OCI-LY3 (cell line): ENCODE measurements at regions not wholly inside any gene's neighbourhood (a gene's known extent, or its start where the extent isn't known, plus 50 kb on each side); places are given as distances from the start of the nearest gene placed in this dataset.

ENCODE experiments used
- EZH2phosphoT487 ChIP-seq: fragments of 200-600 bp; shearing (Covaris generic); IDR thresholded peaks from 2 replicates; pipeline ENCODE4 v1.6.1; 2018; ENCODE audit warnings: antibody characterized with exemption, mixed run types, low read depth
- TF ChIP-seq, protein P1 (sequence below): fragments of 200-600, 300-600 bp; sonication (generic); IDR thresholded peaks from 2 replicates; pipeline ENCODE4 v1.5.1; 2014; ENCODE audit warnings: antibody characterized with exemption, low read length, low read depth

DNA sequence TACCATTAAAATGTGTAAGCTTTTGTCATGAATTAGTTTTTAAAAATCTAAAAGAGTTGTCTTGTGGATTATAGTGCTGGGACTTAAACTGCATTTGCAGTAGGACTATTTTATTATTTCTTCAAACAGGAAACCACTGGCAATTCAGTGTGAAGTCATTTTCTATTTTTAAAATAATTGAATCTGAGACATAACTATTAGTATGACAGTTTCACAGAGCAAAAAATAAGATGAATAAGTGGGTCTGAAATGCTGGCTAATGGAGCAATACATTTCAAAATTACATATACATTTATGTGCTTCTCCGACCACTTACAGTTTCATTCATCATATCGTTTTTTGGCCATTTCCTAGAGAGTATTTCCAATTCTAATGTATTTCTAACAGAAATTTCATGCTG, 75.3 kb upstream of the RAPGEF2 start:
- TF ChIP-seq, protein P1, sequence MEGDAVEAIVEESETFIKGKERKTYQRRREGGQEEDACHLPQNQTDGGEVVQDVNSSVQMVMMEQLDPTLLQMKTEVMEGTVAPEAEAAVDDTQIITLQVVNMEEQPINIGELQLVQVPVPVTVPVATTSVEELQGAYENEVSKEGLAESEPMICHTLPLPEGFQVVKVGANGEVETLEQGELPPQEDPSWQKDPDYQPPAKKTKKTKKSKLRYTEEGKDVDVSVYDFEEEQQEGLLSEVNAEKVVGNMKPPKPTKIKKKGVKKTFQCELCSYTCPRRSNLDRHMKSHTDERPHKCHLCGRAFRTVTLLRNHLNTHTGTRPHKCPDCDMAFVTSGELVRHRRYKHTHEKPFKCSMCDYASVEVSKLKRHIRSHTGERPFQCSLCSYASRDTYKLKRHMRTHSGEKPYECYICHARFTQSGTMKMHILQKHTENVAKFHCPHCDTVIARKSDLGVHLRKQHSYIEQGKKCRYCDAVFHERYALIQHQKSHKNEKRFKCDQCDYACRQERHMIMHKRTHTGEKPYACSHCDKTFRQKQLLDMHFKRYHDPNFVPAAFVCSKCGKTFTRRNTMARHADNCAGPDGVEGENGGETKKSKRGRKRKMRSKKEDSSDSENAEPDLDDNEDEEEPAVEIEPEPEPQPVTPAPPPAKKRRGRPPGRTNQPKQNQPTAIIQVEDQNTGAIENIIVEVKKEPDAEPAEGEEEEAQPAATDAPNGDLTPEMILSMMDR = no peak
- no peak for TF ChIP-seq EZH2phosphoT487
